Nephron progenitor cell (in vitro differentiated cells): ENCODE measurements at regions not wholly inside any gene's neighbourhood (a gene's known extent, or its start where the extent isn't known, plus 50 kb on each side); places are given as distances from the start of the nearest gene placed in this dataset.
A peak's percentile ranks its signal among the peaks of the same experiment; 100 is the strongest.

Experiments
- DNase-seq: peaks from one replicate; pipeline ENCODE4 v3.0.0; 2021
- H3K27ac Mint-ChIP-seq: 2 replicates; pipeline ENCODE4 v1.8.0; 2021; ENCODE audit warnings: mild to moderate bottlenecking, moderate library complexity, mixed read lengths
- H3K27me3 Mint-ChIP-seq: 2 replicates; pipeline ENCODE4 v1.8.0; 2021; ENCODE audit warnings: mild to moderate bottlenecking, low read depth, mixed read lengths; ENCODE audit not compliant: poor library complexity
- H3K36me3 Mint-ChIP-seq: 2 replicates; pipeline ENCODE4 v1.8.0; 2021; ENCODE audit warnings: low read depth, mixed read lengths
- H3K4me1 Mint-ChIP-seq: 2 replicates; pipeline ENCODE4 v1.8.0; 2021; ENCODE audit warnings: mixed read lengths
- H3K4me3 Mint-ChIP-seq: 2 replicates; pipeline ENCODE4 v1.8.0; 2021; ENCODE audit warnings: mild to moderate bottlenecking, moderate library complexity, mixed read lengths
- H3K9me3 Mint-ChIP-seq: 2 replicates; pipeline ENCODE4 v1.8.0; 2021; ENCODE audit warnings: mild to moderate bottlenecking, moderate library complexity, mixed read lengths
- TF ChIP-seq, protein P1 (sequence below): fragments of 200-600 bp; sonication (generic); IDR thresholded peaks from 2 replicates; pipeline ENCODE4 v1.5.0; 2021; ENCODE audit warnings: antibody characterized with exemption

DNA sequence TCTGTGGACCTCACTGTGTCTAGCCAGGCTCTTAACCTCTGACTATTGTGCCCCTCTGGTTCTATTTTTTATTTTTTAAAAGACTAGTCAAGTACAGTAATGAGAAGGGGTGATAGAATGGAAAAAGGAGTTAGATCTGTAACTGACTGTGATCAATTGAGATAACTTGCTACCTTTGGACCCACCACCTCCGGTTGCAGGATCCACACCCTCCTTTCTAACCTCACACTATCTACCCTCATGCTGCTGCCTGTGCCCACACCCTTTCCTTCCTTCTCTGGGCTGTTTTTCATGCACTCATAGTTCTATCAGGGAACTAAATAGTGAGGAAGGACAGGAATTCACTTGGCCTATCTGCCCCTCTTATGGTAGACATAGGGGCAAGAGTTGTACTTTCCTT lies 172.3 kb downstream of the KATNIP start:
- Mint-ChIP-seq H3K27me3 (peaks cover 8% of the 10 kb centered on the region), H3K4me3 (no peak overlapping the region), H3K9me3 (no peaks in the 10 kb centered on the region), H3K27ac (peak overlapping the region; percentile 64), H3K36me3 (peaks cover 57% of the 10 kb centered on the region), H3K4me1 (peaks cover 43% of the 10 kb centered on the region)
- no peak for DNase-seq
- TF ChIP-seq, protein P1, sequence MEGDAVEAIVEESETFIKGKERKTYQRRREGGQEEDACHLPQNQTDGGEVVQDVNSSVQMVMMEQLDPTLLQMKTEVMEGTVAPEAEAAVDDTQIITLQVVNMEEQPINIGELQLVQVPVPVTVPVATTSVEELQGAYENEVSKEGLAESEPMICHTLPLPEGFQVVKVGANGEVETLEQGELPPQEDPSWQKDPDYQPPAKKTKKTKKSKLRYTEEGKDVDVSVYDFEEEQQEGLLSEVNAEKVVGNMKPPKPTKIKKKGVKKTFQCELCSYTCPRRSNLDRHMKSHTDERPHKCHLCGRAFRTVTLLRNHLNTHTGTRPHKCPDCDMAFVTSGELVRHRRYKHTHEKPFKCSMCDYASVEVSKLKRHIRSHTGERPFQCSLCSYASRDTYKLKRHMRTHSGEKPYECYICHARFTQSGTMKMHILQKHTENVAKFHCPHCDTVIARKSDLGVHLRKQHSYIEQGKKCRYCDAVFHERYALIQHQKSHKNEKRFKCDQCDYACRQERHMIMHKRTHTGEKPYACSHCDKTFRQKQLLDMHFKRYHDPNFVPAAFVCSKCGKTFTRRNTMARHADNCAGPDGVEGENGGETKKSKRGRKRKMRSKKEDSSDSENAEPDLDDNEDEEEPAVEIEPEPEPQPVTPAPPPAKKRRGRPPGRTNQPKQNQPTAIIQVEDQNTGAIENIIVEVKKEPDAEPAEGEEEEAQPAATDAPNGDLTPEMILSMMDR = no peak

DNA sequence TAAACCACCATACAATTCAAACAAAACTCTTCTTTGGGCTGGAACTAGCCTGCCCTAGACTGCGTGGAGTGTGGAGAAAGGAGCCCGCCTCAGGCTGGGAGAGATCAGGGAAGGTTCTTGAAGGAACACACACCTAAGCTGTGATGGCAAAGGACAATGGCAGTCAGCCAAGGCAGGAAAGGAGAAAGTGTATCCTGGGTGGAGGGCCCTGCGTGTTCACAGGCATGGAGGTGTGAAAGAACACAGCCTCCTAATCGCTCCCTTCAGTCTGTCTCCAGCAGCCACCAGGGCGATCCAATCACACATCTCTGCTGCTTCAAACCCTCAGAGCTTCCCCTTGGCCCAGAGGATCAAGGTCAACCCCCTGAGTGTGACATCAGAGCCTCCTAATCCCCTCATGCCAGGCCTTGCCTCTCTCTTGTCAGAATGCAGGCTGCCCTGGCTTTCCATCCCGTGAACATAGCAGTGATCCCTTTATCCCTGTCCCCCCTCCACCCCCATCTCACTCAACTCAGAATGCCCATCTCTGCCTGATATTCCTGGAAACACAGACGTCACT lies 173.0 kb downstream of the KATNIP start:
- Mint-ChIP-seq H3K27me3 (peaks cover 8% of the 10 kb centered on the region), H3K9me3 (no peaks in the 10 kb centered on the region), H3K4me3 (no peak overlapping the region), H3K27ac (no peak overlapping the region), H3K4me1 (peaks cover 36% of the 10 kb centered on the region), H3K36me3 (peaks cover 64% of the 10 kb centered on the region)
- no peak for DNase-seq
- TF ChIP-seq, protein P1 = no peak

DNA sequence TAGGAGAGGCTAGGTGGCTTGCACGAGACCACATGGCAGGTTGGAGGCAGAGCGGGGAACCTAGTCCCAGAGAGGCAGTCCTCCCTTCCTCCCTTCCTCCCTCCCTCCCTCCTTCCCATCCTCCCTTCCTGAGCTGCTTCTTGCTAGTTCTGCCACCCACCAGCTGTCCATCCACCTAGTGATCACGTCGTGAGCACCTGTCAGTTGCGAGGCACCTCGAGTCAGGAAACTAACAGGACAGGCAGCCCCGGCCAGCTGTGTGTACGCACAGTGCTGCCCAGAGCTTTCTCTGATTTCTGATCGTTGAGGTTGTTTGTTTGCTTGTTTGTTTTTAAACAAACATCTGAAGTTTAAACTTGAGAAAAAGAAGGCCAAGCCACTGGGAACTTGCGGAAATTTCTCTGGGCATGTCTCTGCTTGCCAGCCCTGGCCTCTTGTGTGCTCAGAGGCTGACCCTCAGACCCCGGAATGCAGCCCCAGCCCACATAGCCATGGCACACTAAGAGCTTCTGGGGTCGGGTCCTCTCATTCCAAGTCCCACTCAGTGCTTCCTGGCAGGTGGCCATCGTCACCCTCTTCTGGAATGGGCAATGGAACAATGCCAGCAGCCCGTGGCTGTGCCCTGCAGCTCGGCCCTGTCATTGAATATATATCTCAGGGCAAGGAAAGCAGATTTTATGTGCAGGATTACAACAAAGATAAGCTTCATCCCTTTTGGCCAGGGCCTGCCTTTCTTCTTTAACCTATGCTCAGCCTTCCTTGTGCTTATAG lies 174.0 kb downstream of the KATNIP start:
- H3K27ac Mint-ChIP-seq = no peak overlapping the region
- H3K4me3 Mint-ChIP-seq = no peak overlapping the region
- TF ChIP-seq, protein P1 = no peak
- H3K36me3 Mint-ChIP-seq = peaks cover 68% of the 10 kb centered on the region
- peaks cover 8% of the 10 kb centered on the region for H3K27me3 Mint-ChIP-seq
- H3K4me1 Mint-ChIP-seq = peaks cover 27% of the 10 kb centered on the region
- no peaks in the 10 kb centered on the region for H3K9me3 Mint-ChIP-seq
- DNase-seq = no peak

DNA sequence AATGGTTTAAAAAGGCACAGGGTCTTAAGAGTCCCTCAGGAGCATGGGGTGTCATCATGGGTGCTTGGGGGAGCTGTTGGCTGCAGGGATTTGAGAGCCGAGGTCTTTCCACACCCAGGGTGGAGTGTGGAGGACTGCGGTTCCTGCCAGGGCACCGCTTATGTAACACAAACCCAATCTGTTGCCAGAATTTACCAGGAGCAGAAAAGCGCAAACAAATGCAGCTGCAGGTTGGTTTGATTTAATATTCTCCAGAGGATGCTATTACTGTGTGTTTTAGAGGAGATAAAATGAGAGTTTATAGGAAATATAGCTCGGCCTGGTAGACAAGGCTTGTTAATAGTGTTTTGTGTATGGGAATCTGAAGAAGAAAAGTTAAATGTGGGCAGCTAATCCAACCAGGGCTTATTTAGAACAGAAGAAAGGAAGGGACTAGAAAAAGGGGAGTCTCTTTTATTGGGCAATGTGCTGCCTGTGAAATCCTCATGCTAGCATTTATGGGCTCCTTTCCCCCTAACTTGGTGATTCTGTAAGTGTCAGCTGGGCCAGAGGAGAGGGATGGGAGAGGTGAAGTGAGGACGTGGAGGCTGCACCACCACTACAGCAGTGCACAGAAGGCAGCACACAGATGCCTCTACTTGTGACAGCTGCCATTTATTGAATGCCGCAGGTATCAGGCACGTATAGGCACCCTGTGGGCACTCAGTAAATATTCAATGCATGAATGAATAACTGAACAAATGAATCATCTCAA lies 174.7 kb downstream of the KATNIP start:
- Mint-ChIP-seq H3K4me1 (peaks cover 32% of the 10 kb centered on the region), H3K36me3 (peaks cover 75% of the 10 kb centered on the region), H3K27me3 (peaks cover 8% of the 10 kb centered on the region), H3K27ac (no peak overlapping the region), H3K4me3 (no peak overlapping the region), H3K9me3 (no peaks in the 10 kb centered on the region)
- TF ChIP-seq, protein P1 = no peak
- DNase-seq = no peak

DNA sequence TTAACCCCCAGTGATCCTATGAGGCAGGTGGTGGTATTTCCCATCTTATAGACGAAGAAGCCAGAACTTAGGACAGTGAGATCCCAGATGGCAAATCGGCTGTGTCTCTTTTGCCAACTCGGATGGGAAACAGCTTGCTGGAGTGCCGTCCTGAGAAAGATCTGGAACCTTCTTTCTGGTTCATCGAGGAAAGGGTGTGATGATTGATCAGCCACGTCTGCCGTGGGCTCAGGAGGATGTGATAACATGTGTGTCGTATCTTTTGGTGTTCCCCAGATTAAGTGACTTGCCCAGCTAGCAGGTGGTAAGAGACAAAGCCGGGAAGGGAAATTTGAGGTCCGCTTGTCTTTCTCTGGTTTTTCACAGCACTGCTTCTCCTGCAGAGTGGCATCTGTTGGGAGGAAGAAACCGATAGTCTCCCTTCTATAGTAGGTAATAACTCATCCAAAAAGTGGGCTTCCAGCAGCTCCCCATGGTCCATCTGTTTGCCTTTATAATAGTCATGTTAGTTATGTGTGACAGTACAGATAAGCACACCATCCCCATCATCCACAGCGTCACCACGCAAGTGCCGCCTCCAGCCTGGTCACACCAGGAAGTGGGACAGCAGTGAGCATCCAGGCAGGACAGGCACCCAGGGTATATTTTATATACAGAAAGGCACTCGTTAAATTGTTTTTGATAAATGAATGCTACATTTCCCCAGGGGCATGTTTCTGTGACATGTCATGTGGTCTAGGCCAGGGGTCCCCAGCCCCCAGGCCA lies 175.5 kb downstream of the KATNIP start:
- TF ChIP-seq, protein P1 = no peak
- no peak for DNase-seq
- Mint-ChIP-seq H3K36me3 (peaks cover 70% of the 10 kb centered on the region), H3K9me3 (no peaks in the 10 kb centered on the region), H3K4me3 (no peak overlapping the region), H3K4me1 (peaks cover 33% of the 10 kb centered on the region), H3K27me3 (peaks cover 6% of the 10 kb centered on the region), H3K27ac (peak overlapping the region; percentile 59)
